Activated CD4-positive, CD25-positive, alpha-beta regulatory T cell (primary cell): ENCODE measurements at regions not wholly inside any gene's neighbourhood (a gene's known extent, or its start where the extent isn't known, plus 50 kb on each side); places are given as distances from the start of the nearest gene placed in this dataset.
"Not testable (repeated sequence)": the region's sequence is repeated elsewhere in the genome, so short reads cannot be mapped to it uniquely, and the experiment has no call there.

ENCODE experiments used
- DNase-seq, 4 experiments: peaks; one replicate each; lab custom pipeline; 2025; lab: John Stamatoyannopoulos, UW

- no peak for DNase-seq
Measured at GRCh38 chr5:27947088-27947487, 908.7 kb upstream of the CDH9 start.

GRCh38 chr5:27944471-27944870 is 906.1 kb upstream of the CDH9 start:
- DNase-seq = no peak

GRCh38 chr5:27938989-27939388 is 900.6 kb upstream of the CDH9 start:
- no peak for DNase-seq

GRCh38 chr5:27928060-27928459 is 889.7 kb upstream of the CDH9 start:
- DNase-seq = no peak

- DNase-seq = no peak
Measured at GRCh38 chr5:27911216-27911615, 872.8 kb upstream of the CDH9 start.

GRCh38 chr5:27908341-27908740 is 870.0 kb upstream of the CDH9 start:
- DNase-seq = no peak

- no peak for DNase-seq
Measured at GRCh38 chr5:27906931-27907601, 868.7 kb upstream of the CDH9 start.

GRCh38 chr5:27906481-27906880 is 868.1 kb upstream of the CDH9 start:
- no peak for DNase-seq

- no peak for DNase-seq
Measured at GRCh38 chr5:27900761-27901160, 862.4 kb upstream of the CDH9 start.

- no peak for DNase-seq
Measured at GRCh38 chr5:27876071-27876470, 837.7 kb upstream of the CDH9 start.

- no peak for DNase-seq
Measured at GRCh38 chr5:27875148-27875547, 836.8 kb upstream of the CDH9 start.

- DNase-seq = no peak
Measured at GRCh38 chr5:27868292-27868691, 829.9 kb upstream of the CDH9 start.

- DNase-seq = no peak
Measured at GRCh38 chr5:27855491-27855890, 817.1 kb upstream of the CDH9 start.

- no peak for DNase-seq
Measured at GRCh38 chr5:27854243-27854852, 816.0 kb upstream of the CDH9 start.

- DNase-seq = no peak
Measured at GRCh38 chr5:27845248-27845647, 806.9 kb upstream of the CDH9 start.

- not testable (repeated sequence) for DNase-seq
Measured at GRCh38 chr5:27836704-27837103, 798.3 kb upstream of the CDH9 start.

GRCh38 chr5:27832886-27833285 is 794.5 kb upstream of the CDH9 start:
- no peak for DNase-seq

- no peak for DNase-seq
Measured at GRCh38 chr5:27830546-27830945, 792.2 kb upstream of the CDH9 start.

- no peak for DNase-seq
Measured at GRCh38 chr5:27821681-27822080, 783.3 kb upstream of the CDH9 start.

- DNase-seq = no peak
Measured at GRCh38 chr5:27818888-27819287, 780.5 kb upstream of the CDH9 start.

GRCh38 chr5:27814983-27815382 is 776.6 kb upstream of the CDH9 start:
- no peak for DNase-seq

- DNase-seq = no peak
Measured at GRCh38 chr5:27814286-27814685, 775.9 kb upstream of the CDH9 start.

GRCh38 chr5:27810458-27810857 is 772.1 kb upstream of the CDH9 start:
- DNase-seq = no peak

- DNase-seq = no peak
Measured at GRCh38 chr5:27797220-27797619, 758.8 kb upstream of the CDH9 start.
